ENCODE measurements at regions not wholly inside any gene's neighbourhood (a gene's known extent, or its start where the extent isn't known, plus 50 kb on each side); places are given as distances from the start of the nearest gene placed in this dataset.

- Histone ChIP-seq H3K4me2 (ENCODE audit: control insufficient read depth, extremely low read depth, insufficient read depth, low read depth, low read length) (no peak overlapping the region), H3K79me2 (ENCODE audit: control insufficient read depth, insufficient read depth, low read length) (no peaks in the 10 kb centered on the region), H3K27me3 (ENCODE audit: control insufficient read depth, extremely low read depth, insufficient read depth, low read length) (peaks cover 4% of the 10 kb centered on the region), H3K9me3 (ENCODE audit: control insufficient read depth, low read depth, low read length) (no peaks in the 10 kb centered on the region), H3K9ac (ENCODE audit: control insufficient read depth, extremely low read depth, insufficient read depth, low read length) (no peak overlapping the region), H3K4me3 (ENCODE audit: control insufficient read depth in 2 of 3, extremely low read depth in 1 of 3, insufficient read depth in 2 of 3, low read depth in 1 of 3, low read length in 3 of 3) (no peak overlapping the region), H3K4me1 (ENCODE audit: control insufficient read depth, extremely low read depth, insufficient read depth, low read length) (no peaks in the 10 kb centered on the region), H3K9me1 (ENCODE audit: control insufficient read depth, extremely low read depth, insufficient read depth, low read length) (no peaks in the 10 kb centered on the region), H4K20me1 (ENCODE audit: control insufficient read depth, extremely low read depth, insufficient read depth, low read length) (no peaks in the 10 kb centered on the region), H2AFZ (ENCODE audit: control insufficient read depth, low read length) (no peak overlapping the region), H3K27ac (ENCODE audit: control insufficient read depth, insufficient read depth, low read length) (no peak overlapping the region), H3K36me3 (ENCODE audit: control insufficient read depth in 2 of 2, extremely low read depth in 1 of 2, insufficient read depth in 2 of 2, low read length in 2 of 2) (no peaks in the 10 kb centered on the region)
- DNase-seq (ENCODE audit: low read depth, low spot score) = no peak
- dilution Hi-C loops (cut with MboI; ENCODE audit: extremely low pct_ligation_motif_present, low sequenced_read_pairs) = no loop called here
- TF ChIP-seq EZH2 (IDR thresholded peaks at IDR 0.05; ENCODE audit: low read length) = no peak
- TF ChIP-seq CTCF (optimal IDR thresholded peaks at IDR 0.05 in 1 of 3, IDR thresholded peaks at IDR 0.05 in 1 of 3, conservative IDR thresholded peaks at IDR 0.05 in 1 of 3; ENCODE audit: extremely low read depth in 1 of 3, insufficient read depth in 2 of 3, low read length in 3 of 3) = no peak
- FAIRE-seq = no peak
These were observed 171.4 kb downstream of the RBFOX3 start for GRCh38 chr17:79439493-79439892.

- Histone ChIP-seq H3K27ac (ENCODE audit: control insufficient read depth, insufficient read depth, low read length) (no peak overlapping the region), H3K79me2 (ENCODE audit: control insufficient read depth, insufficient read depth, low read length) (no peaks in the 10 kb centered on the region), H4K20me1 (ENCODE audit: control insufficient read depth, extremely low read depth, insufficient read depth, low read length) (no peaks in the 10 kb centered on the region), H3K9me3 (ENCODE audit: control insufficient read depth, low read depth, low read length) (no peaks in the 10 kb centered on the region), H3K4me3 (ENCODE audit: control insufficient read depth in 2 of 3, extremely low read depth in 1 of 3, insufficient read depth in 2 of 3, low read depth in 1 of 3, low read length in 3 of 3) (no peak overlapping the region), H3K27me3 (ENCODE audit: control insufficient read depth, extremely low read depth, insufficient read depth, low read length) (peaks cover under 1% of the 10 kb centered on the region), H3K9me1 (ENCODE audit: control insufficient read depth, extremely low read depth, insufficient read depth, low read length) (no peaks in the 10 kb centered on the region), H3K4me2 (ENCODE audit: control insufficient read depth, extremely low read depth, insufficient read depth, low read depth, low read length) (no peak overlapping the region), H3K9ac (ENCODE audit: control insufficient read depth, extremely low read depth, insufficient read depth, low read length) (no peak overlapping the region), H2AFZ (ENCODE audit: control insufficient read depth, low read length) (no peak overlapping the region), H3K4me1 (ENCODE audit: control insufficient read depth, extremely low read depth, insufficient read depth, low read length) (no peaks in the 10 kb centered on the region), H3K36me3 (ENCODE audit: control insufficient read depth in 2 of 2, extremely low read depth in 1 of 2, insufficient read depth in 2 of 2, low read length in 2 of 2) (no peaks in the 10 kb centered on the region)
- dilution Hi-C loops (cut with MboI; ENCODE audit: extremely low pct_ligation_motif_present, low sequenced_read_pairs) = no loop called here
- no peak for TF ChIP-seq CTCF (optimal IDR thresholded peaks at IDR 0.05 in 1 of 3, IDR thresholded peaks at IDR 0.05 in 1 of 3, conservative IDR thresholded peaks at IDR 0.05 in 1 of 3; ENCODE audit: extremely low read depth in 1 of 3, insufficient read depth in 2 of 3, low read length in 3 of 3)
- no peak for TF ChIP-seq EZH2 (IDR thresholded peaks at IDR 0.05; ENCODE audit: low read length)
- FAIRE-seq = no peak
- DNase-seq (ENCODE audit: low read depth, low spot score) = no peak
These were observed 172.1 kb downstream of the RBFOX3 start for GRCh38 chr17:79438546-79439334.

Measured in keratinocyte (primary cell).